PC-9 (cell line): ENCODE measurements at regions not wholly inside any gene's neighbourhood (a gene's known extent, or its start where the extent isn't known, plus 50 kb on each side); places are given as distances from the start of the nearest gene placed in this dataset.

Source experiments
- BruUV-seq: library from RNA; stranded (reverse); fragments of 400-500 nt; replicated peaks from 2 replicates; lab custom pipeline; 2021; lab: Mats Ljungman, UMichigan
- CTCF ChIA-PET: fragments of 300-600 bp; sonication (Branson Sonifier 250); formaldehyde crosslinking; loops from one replicate; lab custom pipeline; 2022; ENCODE audit warnings: antibody characterized with exemption; lab: Charles Lee
- POLR2A ChIA-PET: fragments of 300-600 bp; sonication (Branson Sonifier 250); formaldehyde crosslinking; loops from one replicate; lab custom pipeline; 2022; ENCODE audit warnings: antibody characterized with exemption; ENCODE audit not compliant: unreplicated experiment; lab: Charles Lee
- DNase-seq, 2 experiments: peaks; one replicate each; pipeline versions ENCODE4 v3.0.0 to v3.0.0-alpha.2; 2015 to 2022; ENCODE audit warnings: mixed read lengths in 1 of 2
- H2AFZ ChIP-seq: fragments of 200-600 bp; sonication (generic); 2 replicates; pipeline ENCODE4 v1.8.1; 2017; ENCODE audit warnings: antibody characterized with exemption
- H3F3A ChIP-seq: fragments of 200-600 bp; sonication (generic); 2 replicates; pipeline ENCODE4 v1.8.1; 2017; ENCODE audit warnings: antibody characterized with exemption, mild to moderate bottlenecking, low read depth; ENCODE audit not compliant: insufficient read depth
- H3K27ac ChIP-seq: fragments of 200-600 bp; sonication (generic); 2 replicates; pipeline ENCODE4 v1.6.1; 2016; ENCODE audit warnings: mixed run types
- H3K27me3 ChIP-seq: fragments of 200-600 bp; sonication (generic); 2 replicates; pipeline ENCODE4 v1.6.1; 2016; ENCODE audit warnings: low read depth, mixed run types; ENCODE audit not compliant: insufficient read depth
- H3K36me3 ChIP-seq: fragments of 200-600 bp; sonication (generic); 2 replicates; pipeline ENCODE4 v1.6.1; 2016; ENCODE audit warnings: low read depth, mixed run types
- H3K4me1 ChIP-seq: fragments of 200-600 bp; sonication (generic); replicated peaks from 2 replicates; pipeline ENCODE4 v1.6.1; 2016; ENCODE audit warnings: mixed run types; ENCODE audit not compliant: insufficient read depth
- H3K4me2 ChIP-seq: fragments of 200-600 bp; sonication (generic); 2 replicates; pipeline ENCODE4 v1.6.1; 2017; ENCODE audit warnings: mixed run types
- H3K4me3 ChIP-seq: fragments of 200-600 bp; sonication (generic); 2 replicates; pipeline ENCODE4 v1.6.1; 2016; ENCODE audit warnings: mixed run types
- H3K79me2 ChIP-seq: fragments of 200-600 bp; sonication (generic); 2 replicates; pipeline ENCODE4 v1.6.1; 2017; ENCODE audit warnings: low read depth, mixed run types
- H3K9me2 ChIP-seq: fragments of 200-600 bp; sonication (generic); 2 replicates; pipeline ENCODE4 v1.8.1; 2017; ENCODE audit warnings: mild to moderate bottlenecking; ENCODE audit not compliant: insufficient read depth
- H3K9me3 ChIP-seq: fragments of 200-600 bp; sonication (generic); 2 replicates; pipeline ENCODE4 v1.8.1; 2016; ENCODE audit warnings: low read depth; ENCODE audit not compliant: insufficient read depth
- H4K20me1 ChIP-seq: fragments of 200-600 bp; sonication (generic); 2 replicates; pipeline ENCODE4 v1.8.1; 2017; ENCODE audit not compliant: insufficient read depth
- CTCF ChIP-seq: fragments of 200-600 bp; sonication (generic); conservative IDR thresholded peaks from 2 replicates; pipeline ENCODE4 v1.6.1; 2017; ENCODE audit warnings: mixed run types, antibody characterized with exemption, mild to moderate bottlenecking, moderate library complexity
- EZH2 ChIP-seq: fragments of 200-600 bp; sonication (generic); IDR thresholded peaks from 2 replicates; pipeline ENCODE4 v1.8.0; 2017; ENCODE audit warnings: antibody characterized with exemption, low read depth
- intact Hi-C: fragments of 100-400 bp; cut with micrococcal nuclease; formaldehyde crosslinking; loops from one replicate; pipeline ENCODE4 v1.10.0; 2022; ENCODE audit not compliant: unreplicated experiment

DNA sequence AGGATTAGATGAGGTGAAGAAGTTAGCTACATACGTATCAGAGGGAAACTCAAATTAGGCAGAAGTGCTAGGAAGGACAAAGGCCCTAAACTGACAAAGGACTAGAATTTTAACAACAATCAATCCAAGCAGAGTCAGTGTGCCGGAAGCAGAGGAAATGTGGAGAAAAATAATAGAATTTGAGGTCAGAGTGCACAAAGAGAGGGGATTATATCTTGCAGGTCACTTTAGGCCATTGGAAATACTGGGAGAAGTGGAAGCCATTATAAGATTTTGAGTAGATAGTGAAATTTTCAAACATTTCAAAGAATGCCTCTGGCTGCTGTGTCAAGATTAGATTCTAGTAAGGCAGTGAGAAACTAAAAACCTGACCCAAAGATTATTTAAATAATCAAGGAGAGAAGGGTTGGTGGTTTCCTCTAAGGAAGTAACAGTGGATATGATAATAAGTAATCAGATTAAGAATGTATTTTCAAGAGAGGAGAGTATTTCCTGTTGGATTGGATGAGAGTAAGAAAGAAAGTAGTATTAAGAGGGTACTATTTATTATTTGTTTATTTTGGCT lies 889.2 kb upstream of the NCAM2 start:
- no peaks in the 10 kb centered on the region for H3K4me1 ChIP-seq
- H3F3A ChIP-seq: no peaks in the 10 kb centered on the region
- H3K9me3 ChIP-seq: no peaks in the 10 kb centered on the region
- ChIA-PET CTCF (no interaction called here), POLR2A (no interaction called here)
- H2AFZ ChIP-seq: no peak overlapping the region
- H3K9me2 ChIP-seq: no peaks in the 10 kb centered on the region
- no peak overlapping the region for H3K4me2 ChIP-seq
- intact Hi-C loops: no loop called here
- TF ChIP-seq CTCF (no peak), EZH2 (no peak)
- H3K27me3 ChIP-seq: no peaks in the 10 kb centered on the region
- BruUV-seq: no TSS peak
- no peaks in the 10 kb centered on the region for H3K79me2 ChIP-seq
- no peak for DNase-seq
- no peak overlapping the region for H3K4me3 ChIP-seq
- H3K36me3 ChIP-seq: no peaks in the 10 kb centered on the region
- H3K27ac ChIP-seq: no peak overlapping the region
- no peaks in the 10 kb centered on the region for H4K20me1 ChIP-seq

DNA sequence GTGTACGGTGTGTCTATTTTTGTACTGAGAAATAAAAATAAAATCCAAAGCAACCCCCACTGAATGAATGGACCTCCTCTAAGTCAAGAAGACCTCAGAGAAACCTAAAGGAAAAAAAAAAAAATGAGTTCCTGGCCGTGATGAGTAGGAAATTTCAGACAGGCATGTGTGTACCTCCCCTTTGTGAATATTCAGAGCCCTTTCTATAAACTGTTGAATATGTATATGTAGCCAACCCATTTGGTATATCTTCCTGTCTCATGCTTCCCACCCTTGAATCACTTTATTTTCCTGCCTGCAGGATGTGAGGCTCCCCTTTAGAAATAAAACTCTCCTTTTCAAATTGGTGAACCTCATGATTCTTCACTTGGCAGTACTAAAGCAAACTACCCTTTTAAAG lies 887.8 kb upstream of the NCAM2 start:
- no peak overlapping the region for H2AFZ ChIP-seq
- DNase-seq: no peak
- no peaks in the 10 kb centered on the region for H4K20me1 ChIP-seq
- TF ChIP-seq EZH2 (no peak), CTCF (no peak)
- intact Hi-C loops: no loop called here
- no peaks in the 10 kb centered on the region for H3F3A ChIP-seq
- H3K4me1 ChIP-seq: no peaks in the 10 kb centered on the region
- no peaks in the 10 kb centered on the region for H3K36me3 ChIP-seq
- no peaks in the 10 kb centered on the region for H3K27me3 ChIP-seq
- no TSS peak for BruUV-seq
- no peaks in the 10 kb centered on the region for H3K9me2 ChIP-seq
- CTCF ChIA-PET: no interaction called here
- no peaks in the 10 kb centered on the region for H3K79me2 ChIP-seq
- H3K4me3 ChIP-seq: no peak overlapping the region
- no peaks in the 10 kb centered on the region for H3K9me3 ChIP-seq
- no peak overlapping the region for H3K4me2 ChIP-seq
- H3K27ac ChIP-seq: no peak overlapping the region
- POLR2A ChIA-PET: no interaction called here

DNA sequence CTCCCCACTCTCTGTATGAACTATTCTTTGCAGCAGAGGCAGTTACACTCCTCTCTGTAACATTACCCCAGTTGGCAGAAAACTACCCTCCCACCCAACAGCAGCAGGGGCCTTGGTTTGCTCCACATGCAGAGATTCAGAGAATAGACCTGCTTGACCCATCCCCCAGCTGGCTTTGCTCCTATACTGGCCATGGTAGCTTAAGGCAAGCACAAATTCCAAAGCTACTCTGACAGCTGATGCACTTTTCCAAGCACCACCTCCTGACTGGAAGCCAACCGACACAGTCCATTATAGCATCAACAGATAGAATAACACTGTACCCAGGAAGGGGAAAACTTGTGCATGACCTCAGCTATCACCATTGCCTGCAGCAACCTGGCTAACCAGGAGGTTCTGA lies 846.5 kb upstream of the NCAM2 start:
- no peak overlapping the region for H2AFZ ChIP-seq
- no peaks in the 10 kb centered on the region for H3K9me3 ChIP-seq
- no peak overlapping the region for H3K4me3 ChIP-seq
- no peaks in the 10 kb centered on the region for H3K36me3 ChIP-seq
- POLR2A ChIA-PET: no interaction called here
- TF ChIP-seq EZH2 (no peak), CTCF (no peak)
- BruUV-seq: no TSS peak
- H3K27me3 ChIP-seq: no peaks in the 10 kb centered on the region
- no peaks in the 10 kb centered on the region for H3K79me2 ChIP-seq
- CTCF ChIA-PET: no interaction called here
- no peak overlapping the region for H3K4me2 ChIP-seq
- H3K4me1 ChIP-seq: no peaks in the 10 kb centered on the region
- H3F3A ChIP-seq: no peaks in the 10 kb centered on the region
- no peaks in the 10 kb centered on the region for H3K9me2 ChIP-seq
- intact Hi-C loops: no loop called here
- no peak for DNase-seq
- no peaks in the 10 kb centered on the region for H4K20me1 ChIP-seq
- H3K27ac ChIP-seq: no peak overlapping the region
